MM.1S (cell line): ENCODE measurements at regions not wholly inside any gene's neighbourhood (a gene's known extent, or its start where the extent isn't known, plus 50 kb on each side); places are given as distances from the start of the nearest gene placed in this dataset.

Experiments
- DNase-seq: peaks from one replicate; pipeline ENCODE4 v3.0.0-alpha.2; 2015
- H2AFZ ChIP-seq: fragments of 300-600 bp; sonication (generic); 2 replicates; pipeline ENCODE4 v1.6.0; 2016; ENCODE audit warnings: antibody characterized with exemption, low read length
- H3F3A ChIP-seq: fragments of 300-600 bp; sonication (generic); 2 replicates; pipeline ENCODE4 v1.6.1; 2016; ENCODE audit warnings: mild to moderate bottlenecking, antibody characterized with exemption, low read length, moderate library complexity, mixed read lengths; ENCODE audit not compliant: insufficient read depth
- H3K27ac ChIP-seq: fragments of 300-600 bp; sonication (generic); 2 replicates; pipeline ENCODE4 v1.5.1; 2016; ENCODE audit warnings: mild to moderate bottlenecking, low read length
- H3K27me3 ChIP-seq: fragments of 300-600 bp; sonication (generic); replicated peaks from 2 replicates; pipeline ENCODE4 v1.6.0; 2016; ENCODE audit warnings: low read length; ENCODE audit not compliant: insufficient read depth
- H3K36me3 ChIP-seq: fragments of 300-600 bp; sonication (generic); replicated peaks from 2 replicates; pipeline ENCODE4 v1.6.1; 2016; ENCODE audit warnings: mild to moderate bottlenecking, low read length, mixed read lengths; ENCODE audit not compliant: insufficient read depth
- H3K4me1 ChIP-seq: fragments of 300-600 bp; sonication (generic); 2 replicates; pipeline ENCODE4 v1.6.1; 2016; ENCODE audit warnings: low read length, mixed read lengths
- H3K4me2 ChIP-seq: fragments of 300-600 bp; sonication (generic); 2 replicates; pipeline ENCODE4 v1.6.0; 2016; ENCODE audit warnings: low read depth, low read length
- H3K4me3 ChIP-seq: fragments of 300-600 bp; sonication (generic); 2 replicates; pipeline ENCODE4 v1.5.1; 2016; ENCODE audit warnings: low read length, mixed read lengths
- H3K79me2 ChIP-seq: fragments of 300-600 bp; sonication (generic); 2 replicates; pipeline ENCODE4 v1.6.1; 2016; ENCODE audit warnings: mixed run types, low read length, mixed read lengths
- H3K9ac ChIP-seq: fragments of 300-600 bp; sonication (generic); 2 replicates; pipeline ENCODE4 v1.6.1; 2016; ENCODE audit warnings: low read length, mixed read lengths
- H3K9me2 ChIP-seq: fragments of 300-600 bp; sonication (generic); replicated peaks from 2 replicates; pipeline ENCODE4 v1.6.1; 2016; ENCODE audit warnings: mild to moderate bottlenecking, low read length, mixed read lengths; ENCODE audit not compliant: insufficient read depth
- H3K9me3 ChIP-seq: fragments of 300-600 bp; sonication (generic); replicated peaks from 2 replicates; pipeline ENCODE4 v1.6.1; 2016; ENCODE audit warnings: mild to moderate bottlenecking, low read length, mixed read lengths; ENCODE audit not compliant: insufficient read depth
- H4K20me1 ChIP-seq: fragments of 300-600 bp; sonication (generic); 2 replicates; pipeline ENCODE4 v1.6.1; 2016; ENCODE audit warnings: mild to moderate bottlenecking, low read length, moderate library complexity, mixed read lengths; ENCODE audit not compliant: insufficient read depth
- EZH2 ChIP-seq: fragments of 300-600 bp; sonication (generic); optimal IDR thresholded peaks from 2 replicates; pipeline ENCODE3; 2017; ENCODE audit warnings: low read depth, mild to moderate bottlenecking, antibody characterized with exemption, low read length, mixed read lengths
- EZH2phosphoT487 ChIP-seq: fragments of 300-600 bp; sonication (generic); IDR thresholded peaks from 2 replicates; pipeline ENCODE4 v1.6.1; 2018; ENCODE audit warnings: antibody characterized with exemption, low read length
- TF ChIP-seq, protein P1 (sequence below): fragments of 300-600 bp; sonication (generic); IDR thresholded peaks from 2 replicates; pipeline ENCODE4 v1.5.1; 2016; ENCODE audit warnings: antibody characterized with exemption, low read length, mixed read lengths

DNA sequence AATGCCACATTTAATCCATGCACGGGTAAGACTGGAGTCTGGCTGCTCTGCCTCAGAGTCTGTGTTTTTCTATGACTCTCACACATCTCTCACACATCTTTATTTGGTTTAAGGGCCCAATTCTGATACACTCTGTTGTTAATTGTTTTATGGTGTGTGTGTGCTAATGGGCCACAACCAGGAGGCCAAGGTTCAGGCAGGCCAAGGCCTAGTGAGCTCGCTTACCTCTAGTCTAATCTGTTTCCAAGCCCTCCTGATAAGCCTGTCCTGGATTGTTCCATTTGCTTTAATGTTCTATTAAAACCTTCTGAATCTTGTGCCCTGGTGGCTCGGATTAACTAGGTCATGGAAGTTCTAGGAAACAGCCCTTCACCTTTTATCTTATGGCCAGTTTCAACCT, 445.4 kb upstream of the DPH6 start:
- Histone ChIP-seq H4K20me1 (no peaks in the 10 kb centered on the region), H3K79me2 (no peaks in the 10 kb centered on the region), H3K36me3 (no peaks in the 10 kb centered on the region), H3K9ac (no peak overlapping the region), H3K27me3 (no peaks in the 10 kb centered on the region), H2AFZ (no peak overlapping the region), H3K4me2 (no peak overlapping the region), H3K27ac (no peak overlapping the region), H3K4me3 (no peak overlapping the region), H3K4me1 (no peaks in the 10 kb centered on the region), H3K9me3 (no peaks in the 10 kb centered on the region), H3K9me2 (no peaks in the 10 kb centered on the region), H3F3A (no peaks in the 10 kb centered on the region)
- TF ChIP-seq EZH2 = no peak
- no peak for TF ChIP-seq EZH2phosphoT487
- TF ChIP-seq, protein P1, sequence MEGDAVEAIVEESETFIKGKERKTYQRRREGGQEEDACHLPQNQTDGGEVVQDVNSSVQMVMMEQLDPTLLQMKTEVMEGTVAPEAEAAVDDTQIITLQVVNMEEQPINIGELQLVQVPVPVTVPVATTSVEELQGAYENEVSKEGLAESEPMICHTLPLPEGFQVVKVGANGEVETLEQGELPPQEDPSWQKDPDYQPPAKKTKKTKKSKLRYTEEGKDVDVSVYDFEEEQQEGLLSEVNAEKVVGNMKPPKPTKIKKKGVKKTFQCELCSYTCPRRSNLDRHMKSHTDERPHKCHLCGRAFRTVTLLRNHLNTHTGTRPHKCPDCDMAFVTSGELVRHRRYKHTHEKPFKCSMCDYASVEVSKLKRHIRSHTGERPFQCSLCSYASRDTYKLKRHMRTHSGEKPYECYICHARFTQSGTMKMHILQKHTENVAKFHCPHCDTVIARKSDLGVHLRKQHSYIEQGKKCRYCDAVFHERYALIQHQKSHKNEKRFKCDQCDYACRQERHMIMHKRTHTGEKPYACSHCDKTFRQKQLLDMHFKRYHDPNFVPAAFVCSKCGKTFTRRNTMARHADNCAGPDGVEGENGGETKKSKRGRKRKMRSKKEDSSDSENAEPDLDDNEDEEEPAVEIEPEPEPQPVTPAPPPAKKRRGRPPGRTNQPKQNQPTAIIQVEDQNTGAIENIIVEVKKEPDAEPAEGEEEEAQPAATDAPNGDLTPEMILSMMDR = no peak
- no peak for DNase-seq

DNA sequence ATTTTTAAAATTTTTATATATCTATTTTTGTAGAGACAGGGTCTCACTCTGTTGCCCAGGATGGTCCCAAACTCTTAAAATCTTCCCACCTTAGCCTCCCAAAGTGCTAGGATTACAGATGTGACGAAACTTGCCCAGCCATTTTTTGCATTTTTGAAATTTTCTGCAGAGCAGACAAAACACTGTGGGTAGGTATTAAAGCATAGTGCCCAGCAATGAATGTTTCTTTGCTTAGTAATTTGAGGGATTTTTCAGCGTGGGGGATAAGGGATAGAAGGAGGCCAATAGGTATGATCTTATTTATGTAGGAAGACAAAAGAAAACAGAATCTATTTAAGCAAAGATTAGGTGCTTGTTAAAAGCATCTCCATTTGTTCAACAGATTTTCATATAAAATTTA, 446.8 kb upstream of the DPH6 start:
- H3K9me2 ChIP-seq = no peaks in the 10 kb centered on the region
- DNase-seq = no peak

DNA sequence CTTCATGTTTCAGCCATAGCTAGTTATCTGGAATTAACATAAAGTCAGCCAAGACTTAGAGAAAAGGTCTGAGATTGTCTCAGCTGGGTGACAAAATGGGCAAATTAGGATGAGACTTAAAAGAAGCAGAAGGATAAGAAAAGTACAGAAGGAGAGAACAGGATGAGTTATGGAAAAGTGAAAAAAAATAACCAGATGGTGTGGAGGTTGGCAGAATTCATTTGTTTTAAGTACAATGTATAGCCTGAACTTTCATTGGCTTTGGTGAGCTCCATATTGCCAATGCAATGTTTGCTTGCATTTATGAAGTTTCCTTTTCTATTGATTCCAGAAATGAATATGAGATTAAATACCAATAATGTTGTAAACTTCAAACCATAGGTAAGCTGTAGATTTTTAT, 447.2 kb upstream of the DPH6 start:
- Histone ChIP-seq H3K4me3 (no peak overlapping the region), H3K27me3 (no peaks in the 10 kb centered on the region), H3K27ac (no peak overlapping the region), H3K4me2 (no peak overlapping the region), H3K4me1 (no peaks in the 10 kb centered on the region), H4K20me1 (no peaks in the 10 kb centered on the region), H2AFZ (no peak overlapping the region), H3K36me3 (no peaks in the 10 kb centered on the region), H3K9me2 (no peaks in the 10 kb centered on the region), H3K9me3 (no peaks in the 10 kb centered on the region), H3F3A (no peaks in the 10 kb centered on the region), H3K9ac (no peak overlapping the region), H3K79me2 (no peaks in the 10 kb centered on the region)
- DNase-seq = no peak
- TF ChIP-seq, protein P1 = no peak
- TF ChIP-seq EZH2phosphoT487 (no peak), EZH2 (no peak)

More for the DNA sequence above, 446.8 kb upstream of the DPH6 start:
- Histone ChIP-seq H3K27me3 (no peaks in the 10 kb centered on the region), H3K4me3 (no peak overlapping the region), H3K9ac (no peak overlapping the region), H3K4me1 (no peaks in the 10 kb centered on the region), H3K79me2 (no peaks in the 10 kb centered on the region), H3K36me3 (no peaks in the 10 kb centered on the region), H4K20me1 (no peaks in the 10 kb centered on the region), H2AFZ (no peak overlapping the region), H3K4me2 (no peak overlapping the region), H3K9me3 (no peaks in the 10 kb centered on the region), H3F3A (no peaks in the 10 kb centered on the region), H3K27ac (no peak overlapping the region)
- TF ChIP-seq EZH2phosphoT487 (no peak), EZH2 (no peak)
- TF ChIP-seq, protein P1 = no peak
